GM12872 (cell line): ENCODE measurements at regions not wholly inside any gene's neighbourhood (a gene's known extent, or its start where the extent isn't known, plus 50 kb on each side); places are given as distances from the start of the nearest gene placed in this dataset.

Source experiments
- CTCF ChIP-seq: IDR thresholded peaks from 3 replicates; pipeline ENCODE4 v1.5.1; 2011; ENCODE audit warnings: low read depth, mild to moderate bottlenecking, low read length, moderate library complexity; ENCODE audit not compliant: insufficient read depth

- no peak for TF ChIP-seq CTCF
These were observed 555.6 kb upstream of the POT1 start for GRCh38 chr7:125485223-125485622.

GRCh38 chr7:125484755-125485154, 555.1 kb upstream of the POT1 start:
- TF ChIP-seq CTCF = no peak

- no peak for TF ChIP-seq CTCF
These were observed 551.7 kb upstream of the POT1 start for GRCh38 chr7:125481323-125481722.

GRCh38 chr7:125480762-125481161, 551.1 kb upstream of the POT1 start:
- TF ChIP-seq CTCF = no peak

- TF ChIP-seq CTCF = no peak
These were observed 539.2 kb upstream of the POT1 start for GRCh38 chr7:125468855-125469174.

- no peak for TF ChIP-seq CTCF
These were observed 538.6 kb upstream of the POT1 start for GRCh38 chr7:125467996-125468854.

DNA sequence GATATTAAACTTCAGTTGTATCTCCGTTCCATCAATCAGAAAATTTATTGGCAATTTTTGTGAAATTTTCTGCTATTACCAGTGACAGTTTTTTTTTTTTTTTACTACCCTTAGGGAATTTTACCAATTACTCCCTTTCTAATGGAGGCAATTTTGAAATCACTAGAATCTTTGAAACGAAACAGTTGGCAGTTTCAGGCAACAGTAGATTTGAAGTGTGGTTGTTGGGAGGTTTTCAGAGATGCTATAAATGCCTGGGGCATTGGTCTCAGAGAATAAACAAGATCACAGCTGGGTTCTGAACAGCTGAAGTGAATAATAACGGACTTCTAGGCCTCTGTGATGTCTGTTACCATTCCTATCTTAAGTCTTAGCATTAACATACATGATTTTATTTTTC, 535.9 kb upstream of the POT1 start:
- TF ChIP-seq CTCF = no peak
